DND-41 (cell line): ENCODE measurements at regions not wholly inside any gene's neighbourhood (a gene's known extent, or its start where the extent isn't known, plus 50 kb on each side); places are given as distances from the start of the nearest gene placed in this dataset.
"Not testable (repeated sequence)": the region's sequence is repeated elsewhere in the genome, so short reads cannot be mapped to it uniquely, and the experiment has no call there.

Experiments
- CTCF ChIP-seq: IDR thresholded peaks from 2 replicates; pipeline ENCODE4 v1.5.1; 2012; ENCODE audit warnings: borderline replicate concordance, low read length, moderate library complexity, mild to moderate bottlenecking; ENCODE audit not compliant: poor library complexity, severe bottlenecking; ENCODE audit errors: extremely low read depth
- EZH2 ChIP-seq: IDR thresholded peaks from 3 replicates; pipeline ENCODE4 v1.6.1; 2012; ENCODE audit warnings: borderline replicate concordance, low read depth, mild to moderate bottlenecking, moderate library complexity, low read length, inconsistent platforms; ENCODE audit not compliant: severe bottlenecking

GRCh38 chr10:56447613-56448012 lies 86.6 kb upstream of the ZWINT start:
- not testable (repeated sequence) for TF ChIP-seq EZH2, CTCF
